Fibroblast of mammary gland (primary cell): ENCODE measurements at regions not wholly inside any gene's neighbourhood (a gene's known extent, or its start where the extent isn't known, plus 50 kb on each side); places are given as distances from the start of the nearest gene placed in this dataset.

Experiments
- DNase-seq: peaks from one replicate; pipeline ENCODE4 v3.0.0-alpha.2; 2010; ENCODE audit warnings: low read depth
- H3K4me3 ChIP-seq: 2 replicates; pipeline ENCODE4 v1.5.1; 2011; ENCODE audit warnings: low read depth, mild to moderate bottlenecking, low read length, moderate library complexity; ENCODE audit not compliant: control insufficient read depth
- CTCF ChIP-seq: conservative IDR thresholded peaks from 2 replicates; pipeline ENCODE4 v1.5.1; 2011; ENCODE audit warnings: low read depth, low read length, inconsistent platforms; ENCODE audit not compliant: control insufficient read depth, insufficient read depth

- no peak overlapping the region for H3K4me3 ChIP-seq
- no peak for TF ChIP-seq CTCF
- no peak for DNase-seq
Measured at GRCh38 chr14:44113769-44114730, 393.0 kb downstream of the FSCB start.

DNA sequence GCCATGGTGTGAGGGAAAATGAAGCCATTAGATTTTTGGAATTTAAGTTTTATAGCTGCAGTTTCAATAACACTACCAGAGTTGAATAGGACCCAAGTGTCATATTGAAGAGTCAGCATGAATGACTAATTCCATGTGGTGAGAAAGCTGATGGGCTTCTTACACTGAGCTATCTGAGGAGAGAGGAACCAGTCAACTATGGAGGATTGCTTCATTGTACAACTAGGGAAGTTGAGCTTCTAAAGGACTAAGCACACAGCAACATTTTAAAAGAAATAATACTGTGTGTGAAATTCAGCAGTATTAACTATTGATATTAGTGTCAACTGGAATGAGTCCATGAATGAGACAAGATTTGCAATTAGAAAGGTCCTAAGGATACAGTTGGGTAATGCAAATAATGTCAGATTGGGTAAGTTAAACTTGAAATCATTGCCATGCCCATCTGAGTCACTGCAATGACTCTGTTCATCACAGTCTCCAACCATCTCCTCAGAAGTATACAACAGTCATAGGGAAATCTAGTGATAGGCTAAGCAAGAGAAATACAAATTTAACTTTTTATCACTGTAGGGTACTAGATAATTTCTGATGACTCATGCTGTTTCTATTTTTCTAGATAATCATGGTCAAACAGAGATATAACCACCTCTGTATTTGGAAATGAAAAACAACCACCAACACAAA is 394.2 kb downstream of the FSCB start:
- no peak for TF ChIP-seq CTCF
- H3K4me3 ChIP-seq = no peak overlapping the region
- DNase-seq = no peak

DNA sequence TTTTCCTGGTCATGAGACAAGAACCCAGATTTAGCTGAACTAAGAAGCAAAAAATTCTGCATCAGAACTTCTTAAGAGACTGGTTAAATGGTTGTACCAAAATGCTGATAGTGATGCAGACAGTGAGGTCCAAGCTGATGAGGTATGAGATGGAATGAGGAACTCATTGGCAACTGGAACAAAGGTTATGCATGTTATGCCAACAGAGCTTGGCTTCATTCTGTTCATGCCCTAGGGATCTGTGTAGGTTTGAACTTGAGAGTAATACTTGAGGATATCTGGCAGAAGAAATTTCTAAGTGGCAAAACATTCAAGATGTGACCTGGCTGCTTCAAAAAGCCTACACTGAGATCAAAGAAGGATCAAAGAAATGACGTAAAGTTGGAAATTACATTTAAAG is 398.0 kb downstream of the FSCB start:
- TF ChIP-seq CTCF = no peak
- no peak for DNase-seq
- H3K4me3 ChIP-seq = no peak overlapping the region

- no peak for DNase-seq
- no peak for TF ChIP-seq CTCF
- no peak overlapping the region for H3K4me3 ChIP-seq
Measured at GRCh38 chr14:44108601-44109000, 398.5 kb downstream of the FSCB start.

DNA sequence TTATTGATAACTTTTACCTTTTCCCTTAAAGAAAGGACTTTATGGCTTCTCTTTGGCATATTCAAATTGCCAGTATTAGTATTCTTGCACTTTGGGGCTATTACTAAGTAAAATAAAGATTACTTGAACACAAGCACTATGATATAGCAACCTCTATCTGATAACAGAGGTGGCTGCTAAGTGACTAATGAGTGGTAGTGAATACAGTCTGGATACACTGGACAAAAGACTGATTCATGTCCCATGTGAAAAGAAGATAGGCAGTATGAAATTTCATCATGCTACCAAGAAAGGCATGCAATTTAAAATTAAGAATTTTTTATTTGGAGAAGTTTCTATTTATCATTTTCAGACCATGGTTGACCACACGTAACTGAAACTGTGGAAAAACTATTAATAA is 399.9 kb downstream of the FSCB start:
- H3K4me3 ChIP-seq = no peak overlapping the region
- no peak for DNase-seq
- no peak for TF ChIP-seq CTCF

DNA sequence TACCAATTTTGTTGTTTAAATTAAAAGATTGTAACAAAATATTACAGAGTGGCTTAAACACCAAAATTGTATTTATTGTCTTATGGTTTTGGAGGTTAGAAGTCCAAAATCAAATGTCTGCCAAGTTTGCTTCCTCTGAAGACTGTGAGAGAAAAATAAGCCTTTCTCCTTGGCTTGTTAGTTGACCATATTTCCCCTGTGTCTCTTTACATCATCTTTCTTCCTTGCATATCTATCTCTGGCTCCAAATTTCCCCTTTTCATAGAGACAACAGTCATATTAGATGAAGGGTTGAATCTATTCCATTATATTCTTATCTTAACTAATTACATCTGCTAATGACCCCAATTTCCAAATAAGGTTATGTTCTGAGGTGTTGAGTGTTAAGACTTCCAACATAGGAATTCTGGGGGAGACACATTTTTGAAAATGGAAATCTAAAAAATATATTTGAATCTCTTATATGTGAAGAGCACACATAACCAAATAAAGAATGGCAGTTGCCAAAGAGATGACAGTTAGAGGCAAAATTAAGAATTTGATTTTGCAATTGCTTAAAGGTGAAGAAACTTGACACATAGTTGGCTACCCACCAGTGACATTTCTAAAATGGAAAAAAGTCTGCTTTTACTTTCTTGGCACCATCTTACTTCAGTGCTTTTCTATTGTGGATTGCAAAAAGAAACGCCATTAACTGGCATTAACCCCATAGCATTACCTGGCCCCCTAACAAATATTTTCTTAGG is 407.2 kb downstream of the FSCB start:
- DNase-seq = no peak
- no peak overlapping the region for H3K4me3 ChIP-seq
- no peak for TF ChIP-seq CTCF
